Testis (tissue), 2 donors: ENCODE measurements at regions not wholly inside any gene's neighbourhood (a gene's known extent, or its start where the extent isn't known, plus 50 kb on each side); places are given as distances from the start of the nearest gene placed in this dataset.

Experiments
- CTCF ChIP-seq, 3 experiments: fragments of 450-650 bp in 2 of 3; fragments of 200-600 bp in 1 of 3; sonication (generic) in 1 of 3; IDR thresholded peaks; one replicate each; pipeline ENCODE4 v1.5.1; 2016 to 2019; ENCODE audit warnings: antibody characterized with exemption in 3 of 3, mild to moderate bottlenecking in 2 of 3, moderate library complexity in 1 of 3
- POLR2A ChIP-seq: fragments of 450-650 bp; IDR thresholded peaks from one replicate; pipeline ENCODE4 v1.6.1; 2017; ENCODE audit warnings: antibody characterized with exemption, mild to moderate bottlenecking, moderate library complexity

DNA sequence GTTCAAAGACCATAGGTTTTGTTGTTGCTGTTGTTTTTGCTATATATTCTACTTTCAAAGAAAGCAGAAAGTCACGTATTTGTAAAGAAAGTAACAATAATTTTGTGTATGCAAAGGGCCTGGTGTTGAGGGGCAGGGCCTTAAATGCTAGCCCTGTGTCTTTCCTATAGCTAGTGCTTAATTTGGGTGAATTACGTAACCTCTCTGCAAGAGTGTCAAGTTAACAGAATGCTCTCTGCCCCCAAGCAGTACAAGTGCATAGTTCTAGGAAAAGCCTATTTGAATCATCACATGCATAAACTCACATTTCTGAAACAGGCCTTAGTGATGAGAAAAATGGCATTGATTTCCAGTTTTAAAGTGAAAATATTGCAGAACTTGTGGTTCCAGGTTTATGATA lies 663.6 kb downstream of the STIM2 start:
- TF ChIP-seq CTCF (IDR thresholded peaks at IDR 0.05) = no peak
- TF ChIP-seq POLR2A = no peak
